H9 (cell line): ENCODE measurements at regions not wholly inside any gene's neighbourhood (a gene's known extent, or its start where the extent isn't known, plus 50 kb on each side); places are given as distances from the start of the nearest gene placed in this dataset.

ENCODE experiments used
- DNase-seq: peaks from one replicate; pipeline ENCODE4 v3.0.0-alpha.2; 2017
- H2AFZ ChIP-seq: one replicate; pipeline ENCODE4 v1.6.1; 2013; ENCODE audit warnings: mild to moderate bottlenecking, low read length, control low read depth, moderate library complexity
- H2AK5ac ChIP-seq: 2 replicates; pipeline ENCODE4 v1.6.1; 2013; ENCODE audit warnings: low read length, control low read depth, mixed read lengths; ENCODE audit not compliant: insufficient read length
- H2BK120ac ChIP-seq: one replicate; pipeline ENCODE4 v1.6.1; 2013; ENCODE audit warnings: low read depth, mild to moderate bottlenecking, low read length, control low read depth, inconsistent platforms; ENCODE audit not compliant: poor library complexity, severe bottlenecking
- H2BK12ac ChIP-seq: 2 replicates; pipeline ENCODE4 v1.6.1; 2013; ENCODE audit warnings: low read length, control low read depth, mixed read lengths, low read depth; ENCODE audit not compliant: insufficient read length
- H2BK15ac ChIP-seq: 2 replicates; pipeline ENCODE4 v1.6.1; 2013; ENCODE audit warnings: low read depth, low read length, control low read depth
- H2BK20ac ChIP-seq: one replicate; pipeline ENCODE4 v1.6.1; 2013; ENCODE audit warnings: low read depth, mild to moderate bottlenecking, low read length, control low read depth, inconsistent platforms; ENCODE audit not compliant: poor library complexity, severe bottlenecking
- H2BK5ac ChIP-seq: 2 replicates; pipeline ENCODE4 v1.6.1; 2013; ENCODE audit warnings: low read length, control low read depth, mixed read lengths; ENCODE audit not compliant: insufficient read length
- H3K14ac ChIP-seq: 2 replicates; pipeline ENCODE4 v1.6.1; 2013; ENCODE audit warnings: low read length, control low read depth; ENCODE audit not compliant: insufficient read depth
- H3K18ac ChIP-seq: 2 replicates; pipeline ENCODE4 v1.6.1; 2013; ENCODE audit warnings: low read depth, mild to moderate bottlenecking, mixed read lengths, low read length, control low read depth; ENCODE audit not compliant: insufficient read length
- H3K23ac ChIP-seq: 2 replicates; pipeline ENCODE4 v1.6.1; 2013; ENCODE audit warnings: low read length, control low read depth, mixed read lengths, low read depth; ENCODE audit not compliant: insufficient read length
- H3K23me2 ChIP-seq: 2 replicates; pipeline ENCODE4 v1.6.1; 2013; ENCODE audit warnings: low read depth, mild to moderate bottlenecking, mixed read lengths, low read length, control low read depth; ENCODE audit not compliant: insufficient read length, poor library complexity, severe bottlenecking
- H3K27ac ChIP-seq: 2 replicates; pipeline ENCODE4 v1.5.1; 2013; ENCODE audit warnings: low read length, control low read depth, mixed read lengths, low read depth; ENCODE audit not compliant: insufficient read length
- H3K27me3 ChIP-seq: 2 replicates; pipeline ENCODE4 v1.6.1; 2013; ENCODE audit warnings: low read length, control low read depth, inconsistent platforms; ENCODE audit not compliant: insufficient read depth
- H3K4ac ChIP-seq: 2 replicates; pipeline ENCODE4 v1.6.1; 2013; ENCODE audit warnings: low read depth, mild to moderate bottlenecking, control low read depth, inconsistent platforms, low read length, moderate library complexity
- H3K4me1 ChIP-seq: 2 replicates; pipeline ENCODE4 v1.6.1; 2013; ENCODE audit warnings: low read length, control low read depth, inconsistent platforms; ENCODE audit not compliant: insufficient read depth
- H3K4me2 ChIP-seq: 2 replicates; pipeline ENCODE4 v1.6.1; 2013; ENCODE audit warnings: low read length, control low read depth, mixed read lengths; ENCODE audit not compliant: insufficient read length, insufficient read depth
- H3K56ac ChIP-seq: 2 replicates; pipeline ENCODE4 v1.6.1; 2013; ENCODE audit warnings: low read depth, mild to moderate bottlenecking, mixed read lengths, low read length, control low read depth; ENCODE audit not compliant: insufficient read length
- H3K79me1 ChIP-seq: 2 replicates; pipeline ENCODE4 v1.6.1; 2013; ENCODE audit warnings: low read depth, mild to moderate bottlenecking, moderate library complexity, low read length, control low read depth, inconsistent platforms; ENCODE audit not compliant: insufficient read depth, poor library complexity, severe bottlenecking
- H3K79me2 ChIP-seq: 2 replicates; pipeline ENCODE4 v1.6.1; 2013; ENCODE audit warnings: low read length, control low read depth, inconsistent platforms; ENCODE audit not compliant: insufficient read depth
- H3K9ac ChIP-seq: 2 replicates; pipeline ENCODE4 v1.6.1; 2013; ENCODE audit warnings: low read length, control low read depth, mixed read lengths; ENCODE audit not compliant: insufficient read length; ENCODE audit errors: extremely low read depth
- H3K9me3 ChIP-seq: one replicate; pipeline ENCODE4 v1.6.1; 2013; ENCODE audit warnings: low read depth, low read length, inconsistent platforms; ENCODE audit not compliant: control insufficient read depth
- H3T11ph ChIP-seq: one replicate; pipeline ENCODE4 v1.6.1; 2013; ENCODE audit warnings: mild to moderate bottlenecking, low read length, control low read depth, inconsistent platforms
- H4K20me1 ChIP-seq: one replicate; pipeline ENCODE4 v1.6.1; 2013; ENCODE audit not compliant: control insufficient read depth, insufficient read length, insufficient read depth
- H4K5ac ChIP-seq: 2 replicates; pipeline ENCODE4 v1.6.1; 2013; ENCODE audit warnings: low read depth, mild to moderate bottlenecking, mixed read lengths, low read length, control low read depth; ENCODE audit not compliant: insufficient read length
- H4K8ac ChIP-seq: replicated peaks from 2 replicates; pipeline ENCODE4 v1.6.1; 2013; ENCODE audit warnings: low read length, control low read depth, mixed read lengths, low read depth; ENCODE audit not compliant: insufficient read length
- H4K91ac ChIP-seq: 2 replicates; pipeline ENCODE4 v1.6.1; 2013; ENCODE audit warnings: low read depth, mild to moderate bottlenecking, moderate library complexity, mixed read lengths, low read length, control low read depth; ENCODE audit not compliant: insufficient read length
- H3K27ac Mint-ChIP-seq, 3 experiments: 2 replicates in 2 of 3; 3 replicates in 1 of 3; pipeline ENCODE4 v1.8.0; 2020 to 2021; ENCODE audit warnings: mixed read lengths in 3 of 3, mild to moderate bottlenecking in 1 of 3, moderate library complexity in 1 of 3
- H3K27me3 Mint-ChIP-seq: 2 replicates; pipeline ENCODE4 v1.8.0; 2021; ENCODE audit warnings: low read depth, mild to moderate bottlenecking, moderate library complexity, mixed read lengths
- H3K36me3 Mint-ChIP-seq, 3 experiments: 2 replicates in 2 of 3; 3 replicates in 1 of 3; pipeline ENCODE4 v1.8.0; 2020 to 2021; ENCODE audit warnings: low read depth in 3 of 3, mixed read lengths in 3 of 3; ENCODE audit not compliant: insufficient read depth in 1 of 3
- H3K4me1 Mint-ChIP-seq, 2 experiments: 2 replicates each; pipeline ENCODE4 v1.8.0; 2020; ENCODE audit warnings: mixed read lengths in 2 of 2
- H3K4me3 Mint-ChIP-seq, 2 experiments: 2 replicates in 1 of 2; 3 replicates in 1 of 2; pipeline ENCODE4 v1.8.0; 2020 to 2021; ENCODE audit warnings: mild to moderate bottlenecking in 2 of 2, mixed read lengths in 2 of 2, moderate library complexity in 1 of 2
- H3K9me3 Mint-ChIP-seq, 2 experiments: 2 replicates in 1 of 2; 3 replicates in 1 of 2; pipeline ENCODE4 v1.8.0; 2020; ENCODE audit warnings: mild to moderate bottlenecking in 2 of 2, mixed read lengths in 2 of 2, moderate library complexity in 1 of 2
- WGBS: extraction: QIAGEN DNeasy Blood & Tissue Kit; methylation state at CpG from one replicate; pipeline ENCODE4 v1.1.7; 2013; ENCODE audit warnings: missing lambda C conversion rate, low lambda C conversion rate, mixed read lengths; ENCODE audit not compliant: insufficient read length; ENCODE audit errors: extremely low coverage; 5-methylcytosine and 5-hydroxymethylcytosine counted together
- TF ChIP-seq, protein P1 (sequence below): fragments of 200-600 bp; sonication (generic); conservative IDR thresholded peaks from 3 replicates; pipeline ENCODE4 v1.8.0; 2021; ENCODE audit warnings: antibody characterized with exemption, mild to moderate bottlenecking

DNA sequence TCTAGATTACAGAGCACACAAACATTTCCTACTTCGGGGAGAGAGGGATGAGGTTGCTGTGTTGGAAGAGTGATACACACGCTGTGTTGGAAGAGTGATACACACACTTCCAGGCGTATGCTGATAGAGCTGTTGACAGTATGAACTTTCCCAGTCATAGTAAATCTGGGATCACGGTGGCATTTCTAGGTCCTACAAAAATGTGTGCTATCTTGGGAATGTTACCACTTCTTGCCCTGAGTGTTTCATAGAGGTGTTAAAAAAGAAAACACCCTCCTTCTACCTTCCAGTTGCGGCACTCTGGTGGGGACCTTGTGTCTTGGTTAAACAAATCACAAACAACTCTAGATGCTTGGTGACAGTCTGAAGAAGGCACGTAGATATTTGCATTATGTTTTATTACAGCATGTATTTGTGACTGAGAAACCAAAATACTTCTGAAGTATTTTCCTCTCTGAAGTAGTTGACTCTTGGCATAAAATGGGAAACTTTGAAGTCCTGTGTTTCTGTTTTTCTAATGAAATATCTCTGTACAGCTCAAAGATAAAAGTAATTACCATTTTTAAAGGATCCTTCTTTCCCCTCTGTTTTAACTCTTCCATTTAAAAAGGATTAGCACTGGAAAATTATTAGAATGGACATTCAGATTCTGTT, 52.5 kb downstream of the ARHGAP35 start:
- no peak overlapping the region for H3T11ph ChIP-seq
- DNase-seq: no peak
- H3K27me3 ChIP-seq: no peaks in the 10 kb centered on the region
- Mint-ChIP-seq H3K4me3 (no peak overlapping the region), H3K9me3 (no peaks in the 10 kb centered on the region), H3K4me1 (peaks cover 23 to 25% of the 10 kb centered on the region in 2 experiments), H3K36me3 (peaks cover under 1 to 8% (median 5%) of the 10 kb centered on the region in 3 experiments; a peak in 6 of 7 replicates), H3K27ac (peak overlapping the region in 1 of 3 experiments; percentile 31; a peak in 2 of 7 replicates), H3K27me3 (no peaks in the 10 kb centered on the region)
- no peaks in the 10 kb centered on the region for H3K9me3 ChIP-seq
- no peak overlapping the region for H4K91ac ChIP-seq
- no peaks in the 10 kb centered on the region for H3K23me2 ChIP-seq
- no peak overlapping the region for H4K8ac ChIP-seq
- no peak overlapping the region for H3K23ac ChIP-seq
- H3K14ac ChIP-seq: no peak overlapping the region
- H3K4me1 ChIP-seq: peaks cover 5% of the 10 kb centered on the region
- H3K4ac ChIP-seq: no peak overlapping the region
- H3K18ac ChIP-seq: no peak overlapping the region
- H2AFZ ChIP-seq: no peak overlapping the region
- no peak overlapping the region for H4K5ac ChIP-seq
- TF ChIP-seq, protein P1, sequence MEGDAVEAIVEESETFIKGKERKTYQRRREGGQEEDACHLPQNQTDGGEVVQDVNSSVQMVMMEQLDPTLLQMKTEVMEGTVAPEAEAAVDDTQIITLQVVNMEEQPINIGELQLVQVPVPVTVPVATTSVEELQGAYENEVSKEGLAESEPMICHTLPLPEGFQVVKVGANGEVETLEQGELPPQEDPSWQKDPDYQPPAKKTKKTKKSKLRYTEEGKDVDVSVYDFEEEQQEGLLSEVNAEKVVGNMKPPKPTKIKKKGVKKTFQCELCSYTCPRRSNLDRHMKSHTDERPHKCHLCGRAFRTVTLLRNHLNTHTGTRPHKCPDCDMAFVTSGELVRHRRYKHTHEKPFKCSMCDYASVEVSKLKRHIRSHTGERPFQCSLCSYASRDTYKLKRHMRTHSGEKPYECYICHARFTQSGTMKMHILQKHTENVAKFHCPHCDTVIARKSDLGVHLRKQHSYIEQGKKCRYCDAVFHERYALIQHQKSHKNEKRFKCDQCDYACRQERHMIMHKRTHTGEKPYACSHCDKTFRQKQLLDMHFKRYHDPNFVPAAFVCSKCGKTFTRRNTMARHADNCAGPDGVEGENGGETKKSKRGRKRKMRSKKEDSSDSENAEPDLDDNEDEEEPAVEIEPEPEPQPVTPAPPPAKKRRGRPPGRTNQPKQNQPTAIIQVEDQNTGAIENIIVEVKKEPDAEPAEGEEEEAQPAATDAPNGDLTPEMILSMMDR: no peak
- H3K4me2 ChIP-seq: no peak overlapping the region
- H3K79me1 ChIP-seq: peaks cover 3% of the 10 kb centered on the region
- H4K20me1 ChIP-seq: no peaks in the 10 kb centered on the region
- H2BK120ac ChIP-seq: no peak overlapping the region
- H2BK12ac ChIP-seq: no peak overlapping the region
- no peak overlapping the region for H2BK5ac ChIP-seq
- no peak overlapping the region for H2AK5ac ChIP-seq
- H3K27ac ChIP-seq: no peak overlapping the region
- H3K79me2 ChIP-seq: peaks cover 10% of the 10 kb centered on the region; the same call in 1 of the 2 replicates
- WGBS: no CpG with 5 or more reads among the region's 6 CpGs
- H2BK15ac ChIP-seq: no peak overlapping the region
- no peak overlapping the region for H2BK20ac ChIP-seq
- no peak overlapping the region for H3K56ac ChIP-seq
- no peak overlapping the region for H3K9ac ChIP-seq
